ENCODE measurements at regions not wholly inside any gene's neighbourhood (a gene's known extent, or its start where the extent isn't known, plus 50 kb on each side); places are given as distances from the start of the nearest gene placed in this dataset.

DNA sequence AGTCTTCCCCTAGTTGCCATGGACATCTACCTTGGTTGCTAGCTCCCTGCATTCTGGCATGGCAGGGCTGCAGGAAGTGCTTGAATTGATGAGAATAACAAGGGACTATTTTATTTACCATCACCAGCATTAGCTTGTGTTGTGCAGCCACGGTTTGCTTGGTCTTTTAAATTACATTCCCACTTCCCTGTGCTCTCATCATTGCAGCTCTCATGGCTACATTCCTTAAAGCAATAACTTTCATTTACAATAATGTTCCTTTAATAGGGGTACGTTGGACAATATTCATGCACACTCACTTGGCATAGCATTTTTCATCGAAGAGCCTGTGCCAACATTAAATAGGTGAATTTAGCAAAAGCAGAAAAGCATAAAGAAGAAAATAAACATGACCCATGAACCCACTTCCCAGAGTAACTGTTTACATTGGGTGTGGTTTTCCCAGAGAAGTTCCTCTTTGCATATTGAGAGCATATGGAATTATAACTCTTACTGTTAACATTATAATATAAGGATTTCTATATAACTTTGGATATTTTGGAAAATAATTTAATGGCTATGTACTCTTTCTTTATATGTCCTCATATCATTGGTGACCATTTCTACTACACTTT lies 113.2 kb upstream of the VWC2 start:
- TF ChIP-seq EZH2 (IDR thresholded peaks at IDR 0.05) (no peak), POLR2AphosphoS5 (IDR thresholded peaks at IDR 0.05; ENCODE audit: borderline replicate concordance, low read depth, low read length) (no peak), FOXP2 (optimal IDR thresholded peaks at IDR 0.05; ENCODE audit: control extremely low read depth, extremely low read length, insufficient read depth) (no peak)
